ENCODE measurements at regions not wholly inside any gene's neighbourhood (a gene's known extent, or its start where the extent isn't known, plus 50 kb on each side); places are given as distances from the start of the nearest gene placed in this dataset.
A peak's percentile ranks its signal among the peaks of the same experiment; 100 is the strongest.
"Not testable (repeated sequence)": the region's sequence is repeated elsewhere in the genome, so short reads cannot be mapped to it uniquely, and the experiment has no call there.

GRCh38 chr9:83191154-83191553 lies 128.2 kb upstream of the RASEF start:
- DNase-seq, result peak; percentile 47

GRCh38 chr9:83189026-83189425 lies 126.1 kb upstream of the RASEF start:
- DNase-seq, result not testable (repeated sequence)

GRCh38 chr9:83188277-83188676 lies 125.3 kb upstream of the RASEF start:
- no peak for DNase-seq

- no peak for DNase-seq
Measured at GRCh38 chr9:83186155-83186737, 123.3 kb upstream of the RASEF start.

- DNase-seq, result peak; percentile 28
Measured at GRCh38 chr9:83185488-83186154, 122.7 kb upstream of the RASEF start.

- peak; percentile 92 for DNase-seq
Measured at GRCh38 chr9:83183621-83184020, 120.7 kb upstream of the RASEF start.

GRCh38 chr9:83182071-83182470 lies 119.1 kb upstream of the RASEF start:
- DNase-seq, result peak; percentile 89

- DNase-seq, result no peak
Measured at GRCh38 chr9:83178717-83179116, 115.8 kb upstream of the RASEF start.

GRCh38 chr9:83177747-83178146 lies 114.8 kb upstream of the RASEF start:
- no peak for DNase-seq

- no peak for DNase-seq
Measured at GRCh38 chr9:83167126-83167525, 104.2 kb upstream of the RASEF start.

GRCh38 chr9:83166372-83166771 lies 103.4 kb upstream of the RASEF start:
- peak; percentile 88 for DNase-seq

- no peak for DNase-seq
Measured at GRCh38 chr9:83155733-83156132, 92.8 kb upstream of the RASEF start.

GRCh38 chr9:83154821-83155220 lies 91.9 kb upstream of the RASEF start:
- DNase-seq, result no peak

- DNase-seq, result no peak
Measured at GRCh38 chr9:83154087-83154736, 91.3 kb upstream of the RASEF start.

- DNase-seq, result no peak
Measured at GRCh38 chr9:83153030-83153429, 90.1 kb upstream of the RASEF start.

- DNase-seq, result no peak
Measured at GRCh38 chr9:83151627-83152137, 88.7 kb upstream of the RASEF start.

- DNase-seq, result no peak
Measured at GRCh38 chr9:83147315-83148149, 84.6 kb upstream of the RASEF start.

GRCh38 chr9:83146325-83146724 lies 83.4 kb upstream of the RASEF start:
- DNase-seq, result no peak

GRCh38 chr9:83144492-83144891 lies 81.5 kb upstream of the RASEF start:
- peak; percentile 27 for DNase-seq

- DNase-seq, result no peak
Measured at GRCh38 chr9:83142389-83142788, 79.4 kb upstream of the RASEF start.

GRCh38 chr9:83141887-83142286 lies 78.9 kb upstream of the RASEF start:
- DNase-seq, result no peak

GRCh38 chr9:83140061-83140460 lies 77.1 kb upstream of the RASEF start:
- no peak for DNase-seq

GRCh38 chr9:83138422-83139135 lies 75.6 kb upstream of the RASEF start:
- DNase-seq, result no peak

Measured in NCI-H69 (cell line).